A673 (cell line): ENCODE measurements at regions not wholly inside any gene's neighbourhood (a gene's known extent, or its start where the extent isn't known, plus 50 kb on each side); places are given as distances from the start of the nearest gene placed in this dataset.

Source experiments
- BruUV-seq: library from RNA; stranded (reverse); fragments of 400-500 nt; replicated peaks from 2 replicates; lab custom pipeline; 2021; lab: Mats Ljungman, UMichigan
- CTCF ChIA-PET: fragments of 300-600 bp; sonication (Branson Sonifier 250); formaldehyde crosslinking; loops from one replicate; lab custom pipeline; 2022; ENCODE audit warnings: antibody characterized with exemption; lab: Charles Lee
- POLR2A ChIA-PET: fragments of 300-600 bp; sonication (Branson Sonifier 250); formaldehyde crosslinking; loops from one replicate; lab custom pipeline; 2022; ENCODE audit warnings: antibody characterized with exemption; ENCODE audit not compliant: low non-redundant PET; lab: Charles Lee
- DNase-seq: peaks from one replicate; pipeline ENCODE4 v3.0.0-alpha.2; 2015; ENCODE audit warnings: low spot score
- H3K27ac ChIP-seq: fragments of 200-600 bp; sonication (generic); 2 replicates; pipeline ENCODE4 v1.5.1; 2016; ENCODE audit warnings: mixed run types, low read depth, mild to moderate bottlenecking, mixed read lengths, antibody characterized with exemption, low read length; ENCODE audit not compliant: poor library complexity, severe bottlenecking
- H3K27me3 ChIP-seq: fragments of 200-600 bp; sonication (generic); replicated peaks from 2 replicates; pipeline ENCODE4 v1.6.1; 2017; ENCODE audit warnings: mixed run types, low read depth, mild to moderate bottlenecking, mixed read lengths, antibody characterized with exemption, low read length; ENCODE audit not compliant: insufficient read depth, poor library complexity
- H3K36me3 ChIP-seq: fragments of 200-600 bp; sonication (generic); 2 replicates; pipeline ENCODE4 v1.6.1; 2016; ENCODE audit warnings: mixed run types, mild to moderate bottlenecking, mixed read lengths, antibody characterized with exemption, low read length; ENCODE audit not compliant: insufficient read depth, poor library complexity, severe bottlenecking
- H3K4me1 ChIP-seq: fragments of 200-600 bp; sonication (generic); 2 replicates; pipeline ENCODE4 v1.6.1; 2017; ENCODE audit warnings: mixed run types, mild to moderate bottlenecking, mixed read lengths, antibody characterized with exemption, low read length; ENCODE audit not compliant: insufficient read depth, poor library complexity, severe bottlenecking
- H3K4me3 ChIP-seq: fragments of 200-600 bp; sonication (generic); 2 replicates; pipeline ENCODE4 v1.5.1; 2016; ENCODE audit warnings: low read depth, mixed run types, mild to moderate bottlenecking, mixed read lengths, low read length; ENCODE audit not compliant: poor library complexity, severe bottlenecking
- H3K9me3 ChIP-seq: fragments of 200-600 bp; sonication (generic); 2 replicates; pipeline ENCODE4 v1.6.1; 2016; ENCODE audit warnings: mixed run types, low read depth, mild to moderate bottlenecking, mixed read lengths, antibody characterized with exemption, low read length; ENCODE audit not compliant: poor library complexity, severe bottlenecking
- EZH2 ChIP-seq: fragments of 200-600 bp; sonication (generic); IDR thresholded peaks from 2 replicates; pipeline ENCODE4 v1.6.1; 2017; ENCODE audit warnings: borderline replicate concordance, low read depth, mild to moderate bottlenecking, mixed read lengths, antibody characterized with exemption, low read length; ENCODE audit not compliant: poor library complexity, severe bottlenecking
- intact Hi-C: fragments of 100-400 bp; cut with micrococcal nuclease; formaldehyde crosslinking; loops from one replicate; pipeline ENCODE4 v1.10.0; 2022; ENCODE audit not compliant: unreplicated experiment
- TF ChIP-seq, protein P1 (sequence below): fragments of 300-800, 200-600 bp; sonication (generic); conservative IDR thresholded peaks from 2 replicates; pipeline ENCODE4 v1.5.1; 2017; ENCODE audit warnings: low read depth, mild to moderate bottlenecking, antibody characterized with exemption, low read length, moderate library complexity, mixed read lengths

- ChIA-PET CTCF (no interaction called here), POLR2A (no interaction called here)
- H3K9me3 ChIP-seq = no peaks in the 10 kb centered on the region
- no TSS peak for BruUV-seq
- no peaks in the 10 kb centered on the region for H3K36me3 ChIP-seq
- TF ChIP-seq EZH2 = no peak
- TF ChIP-seq, protein P1, sequence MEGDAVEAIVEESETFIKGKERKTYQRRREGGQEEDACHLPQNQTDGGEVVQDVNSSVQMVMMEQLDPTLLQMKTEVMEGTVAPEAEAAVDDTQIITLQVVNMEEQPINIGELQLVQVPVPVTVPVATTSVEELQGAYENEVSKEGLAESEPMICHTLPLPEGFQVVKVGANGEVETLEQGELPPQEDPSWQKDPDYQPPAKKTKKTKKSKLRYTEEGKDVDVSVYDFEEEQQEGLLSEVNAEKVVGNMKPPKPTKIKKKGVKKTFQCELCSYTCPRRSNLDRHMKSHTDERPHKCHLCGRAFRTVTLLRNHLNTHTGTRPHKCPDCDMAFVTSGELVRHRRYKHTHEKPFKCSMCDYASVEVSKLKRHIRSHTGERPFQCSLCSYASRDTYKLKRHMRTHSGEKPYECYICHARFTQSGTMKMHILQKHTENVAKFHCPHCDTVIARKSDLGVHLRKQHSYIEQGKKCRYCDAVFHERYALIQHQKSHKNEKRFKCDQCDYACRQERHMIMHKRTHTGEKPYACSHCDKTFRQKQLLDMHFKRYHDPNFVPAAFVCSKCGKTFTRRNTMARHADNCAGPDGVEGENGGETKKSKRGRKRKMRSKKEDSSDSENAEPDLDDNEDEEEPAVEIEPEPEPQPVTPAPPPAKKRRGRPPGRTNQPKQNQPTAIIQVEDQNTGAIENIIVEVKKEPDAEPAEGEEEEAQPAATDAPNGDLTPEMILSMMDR = no peak
- DNase-seq = no peak
- peaks cover 6% of the 10 kb centered on the region for H3K4me1 ChIP-seq
- intact Hi-C loops = no loop called here
- H3K27me3 ChIP-seq = peaks cover 4% of the 10 kb centered on the region
- no peak overlapping the region for H3K27ac ChIP-seq
- H3K4me3 ChIP-seq = no peak overlapping the region
Measured at GRCh38 chr9:79974806-79975422, 403.1 kb downstream of the TLE4 start.

DNA sequence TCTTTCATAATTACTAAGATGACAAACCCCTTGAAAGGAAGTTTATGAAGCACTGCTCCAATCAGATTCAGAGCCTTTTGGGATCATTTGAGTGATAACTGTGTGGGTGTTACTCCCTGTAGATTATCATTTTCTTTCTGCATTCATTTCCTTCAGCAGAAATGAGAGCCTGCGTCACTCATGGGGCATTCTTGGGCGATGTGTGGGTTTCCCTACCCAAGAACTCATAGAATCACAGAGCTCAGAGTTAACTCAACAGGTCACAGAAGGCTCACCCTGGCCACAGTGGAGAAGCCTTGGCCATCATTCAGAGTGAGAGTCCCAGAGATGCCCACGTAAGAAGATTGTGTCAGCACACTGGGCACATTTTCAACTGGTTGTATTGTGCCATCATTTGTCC lies 401.9 kb downstream of the TLE4 start:
- ChIA-PET CTCF (no interaction called here), POLR2A (no interaction called here)
- TF ChIP-seq, protein P1 = no peak
- no peak for TF ChIP-seq EZH2
- no peaks in the 10 kb centered on the region for H3K27me3 ChIP-seq
- H3K27ac ChIP-seq = no peak overlapping the region
- H3K4me3 ChIP-seq = no peak overlapping the region
- H3K36me3 ChIP-seq = no peaks in the 10 kb centered on the region
- intact Hi-C loops = no loop called here
- no peaks in the 10 kb centered on the region for H3K9me3 ChIP-seq
- no peak for DNase-seq
- peaks cover 6% of the 10 kb centered on the region for H3K4me1 ChIP-seq
- BruUV-seq = no TSS peak

DNA sequence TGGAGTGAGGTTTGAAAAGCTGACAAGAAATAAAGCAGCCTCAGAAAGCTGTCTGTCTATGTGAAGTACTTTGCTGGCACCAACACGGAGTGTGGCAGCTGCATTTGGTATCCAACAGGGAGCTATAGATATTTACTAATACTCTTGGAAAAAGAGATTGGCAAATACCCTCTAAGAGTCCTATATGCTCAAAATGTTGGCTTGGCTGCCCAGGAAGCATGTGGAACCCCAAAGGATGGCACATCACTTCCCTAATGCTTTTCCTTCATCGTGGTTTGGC lies 398.3 kb downstream of the TLE4 start:
- H3K36me3 ChIP-seq = no peaks in the 10 kb centered on the region
- H3K4me3 ChIP-seq = no peak overlapping the region
- DNase-seq = no peak
- peaks cover 2% of the 10 kb centered on the region for H3K27me3 ChIP-seq
- no peaks in the 10 kb centered on the region for H3K9me3 ChIP-seq
- CTCF ChIA-PET = no interaction called here
- intact Hi-C loops = no loop called here
- no peaks in the 10 kb centered on the region for H3K4me1 ChIP-seq
- POLR2A ChIA-PET = no interaction called here
- TF ChIP-seq EZH2 = no peak
- TF ChIP-seq, protein P1 = no peak
- no peak overlapping the region for H3K27ac ChIP-seq
- BruUV-seq = no TSS peak
